Testis (tissue), 2 donors: ENCODE measurements at regions not wholly inside any gene's neighbourhood (a gene's known extent, or its start where the extent isn't known, plus 50 kb on each side); places are given as distances from the start of the nearest gene placed in this dataset.

Experiments used
- CTCF ChIP-seq, 3 experiments: fragments of 450-650 bp in 2 of 3; fragments of 200-600 bp in 1 of 3; sonication (generic) in 1 of 3; IDR thresholded peaks; one replicate each; pipeline ENCODE4 v1.5.1; 2016 to 2019; ENCODE audit warnings: antibody characterized with exemption in 3 of 3, mild to moderate bottlenecking in 2 of 3, moderate library complexity in 1 of 3
- POLR2A ChIP-seq: fragments of 450-650 bp; IDR thresholded peaks from one replicate; pipeline ENCODE4 v1.6.1; 2017; ENCODE audit warnings: antibody characterized with exemption, mild to moderate bottlenecking, moderate library complexity

- no peak for TF ChIP-seq CTCF (IDR thresholded peaks at IDR 0.05)
- no peak for TF ChIP-seq POLR2A
These were observed 1503.8 kb upstream of the PCDH20 start for GRCh38 chr13:62919491-62919890.
